8988T (cell line): ENCODE measurements at regions not wholly inside any gene's neighbourhood (a gene's known extent, or its start where the extent isn't known, plus 50 kb on each side); places are given as distances from the start of the nearest gene placed in this dataset.

Experiments
- DNase-seq: peaks from one replicate; pipeline ENCODE4 v3.0.0; 2011

DNA sequence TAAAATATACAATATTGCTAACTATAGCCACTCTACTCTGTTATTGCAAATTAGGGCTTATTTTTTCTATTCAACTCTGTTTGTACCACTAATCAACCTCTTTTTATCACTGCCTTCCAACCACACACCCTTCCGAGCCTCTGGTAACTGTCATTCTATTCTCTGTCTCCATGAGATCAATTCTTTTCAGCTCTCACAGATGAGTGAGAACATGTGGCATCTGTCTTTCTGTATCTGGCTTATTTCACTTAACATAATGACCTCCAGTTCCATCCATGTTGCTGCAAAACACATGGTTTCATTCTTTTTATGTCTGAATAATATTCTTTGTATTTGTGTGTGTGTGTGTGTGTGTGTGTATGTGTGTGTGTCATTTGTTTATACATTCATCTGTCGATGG, 350.1 kb upstream of the DACH1 start:
- no peak for DNase-seq

DNA sequence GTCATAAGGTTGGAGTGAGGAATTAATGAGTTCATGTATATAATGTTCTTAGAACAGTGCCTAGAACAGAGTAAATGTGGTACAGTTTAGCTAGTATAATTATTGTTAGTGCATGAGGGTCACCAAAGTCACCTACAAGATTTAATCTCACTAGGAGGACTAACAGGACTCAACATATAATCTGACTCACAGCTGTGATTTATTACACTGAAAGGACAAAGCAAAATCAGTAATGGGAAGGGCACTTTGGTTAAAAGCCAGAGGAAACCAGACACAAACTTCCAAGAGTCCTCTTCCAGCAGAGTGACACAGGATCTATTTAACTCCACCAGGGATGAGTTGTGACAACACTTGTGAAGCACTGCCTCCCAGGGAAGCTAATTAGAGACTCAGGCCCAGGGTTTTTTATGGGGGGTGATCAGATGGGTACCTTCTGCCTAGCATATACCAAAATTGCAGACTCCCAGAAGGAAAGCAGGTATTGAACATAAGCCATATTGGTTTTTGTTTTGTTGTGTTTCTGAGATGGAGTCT, 341.2 kb upstream of the DACH1 start:
- DNase-seq, result no peak

DNA sequence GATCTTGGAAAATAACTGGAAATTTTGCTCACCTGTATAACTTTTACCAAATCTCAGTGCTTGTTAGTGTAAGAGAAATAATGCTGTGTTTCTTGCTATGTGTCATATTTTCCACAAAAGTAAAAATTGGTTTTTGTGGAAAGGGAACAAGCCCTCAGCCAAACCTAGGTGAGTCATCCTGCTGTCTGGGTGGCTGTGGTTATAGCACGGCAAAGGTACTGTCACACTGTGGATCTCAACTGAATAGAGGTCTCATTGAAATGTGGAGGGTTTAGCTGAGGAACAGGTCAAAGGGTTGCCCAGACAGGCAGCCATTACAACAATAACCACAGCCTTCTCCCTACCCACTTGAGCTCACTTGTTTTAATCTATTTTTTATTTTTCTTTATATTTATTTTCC, 338.8 kb upstream of the DACH1 start:
- DNase-seq, result no peak

DNA sequence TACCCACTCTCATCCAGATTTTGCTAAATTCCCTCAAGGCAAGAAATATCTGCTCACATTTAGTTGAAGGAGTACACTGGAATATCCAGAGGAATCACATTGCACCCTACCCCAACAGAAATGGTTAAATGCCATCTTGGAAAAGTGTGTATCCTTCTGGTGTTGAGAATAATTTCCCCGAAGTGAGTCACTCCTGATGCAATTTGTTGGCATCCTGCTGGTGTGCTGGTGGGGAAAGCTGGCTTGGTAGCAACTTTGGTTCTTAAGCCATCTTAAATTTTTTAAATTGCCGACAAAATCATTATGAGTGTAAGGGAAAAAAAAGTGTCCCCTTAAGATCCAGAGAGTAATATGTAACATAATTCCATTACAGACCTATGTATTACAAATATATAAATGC, 337.3 kb upstream of the DACH1 start:
- DNase-seq, result no peak

DNA sequence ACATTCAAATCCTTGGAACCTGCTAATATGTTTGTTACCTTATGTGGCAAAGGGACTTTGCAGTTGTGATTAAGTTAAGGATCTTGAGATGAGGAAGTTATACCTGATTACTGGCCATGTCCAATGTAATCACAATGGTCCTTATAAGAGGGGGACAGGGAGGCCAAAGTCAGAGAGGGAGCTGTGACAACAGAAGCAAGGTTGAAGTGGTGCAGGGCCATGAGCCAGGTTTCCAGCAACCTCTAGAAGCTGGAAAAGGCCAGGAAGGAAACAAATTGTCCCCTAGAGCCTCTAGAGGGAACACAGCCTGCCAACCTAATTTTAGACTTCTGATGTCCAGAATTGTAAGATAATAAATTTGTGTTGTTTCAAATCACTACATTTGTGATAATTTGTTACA, 334.7 kb upstream of the DACH1 start:
- DNase-seq, result no peak

DNA sequence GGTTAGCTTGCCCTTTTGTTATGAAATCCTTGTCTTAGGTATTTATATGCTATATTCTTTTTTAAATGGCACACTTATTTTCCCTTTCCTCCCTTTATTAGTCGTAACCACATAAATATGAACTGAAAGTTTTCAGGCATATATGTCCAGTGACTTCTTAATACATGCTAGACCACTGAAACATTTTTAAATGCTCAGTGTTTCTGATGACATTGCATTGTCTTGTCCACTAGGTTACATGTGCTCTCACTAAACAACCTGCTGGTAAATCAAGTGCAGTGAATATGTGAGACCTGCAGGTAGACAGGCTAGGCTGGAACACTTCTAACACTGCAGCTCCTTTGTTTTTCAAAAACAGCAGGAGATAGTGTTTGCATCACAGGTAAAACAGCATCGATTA, 332.6 kb upstream of the DACH1 start:
- no peak for DNase-seq

DNA sequence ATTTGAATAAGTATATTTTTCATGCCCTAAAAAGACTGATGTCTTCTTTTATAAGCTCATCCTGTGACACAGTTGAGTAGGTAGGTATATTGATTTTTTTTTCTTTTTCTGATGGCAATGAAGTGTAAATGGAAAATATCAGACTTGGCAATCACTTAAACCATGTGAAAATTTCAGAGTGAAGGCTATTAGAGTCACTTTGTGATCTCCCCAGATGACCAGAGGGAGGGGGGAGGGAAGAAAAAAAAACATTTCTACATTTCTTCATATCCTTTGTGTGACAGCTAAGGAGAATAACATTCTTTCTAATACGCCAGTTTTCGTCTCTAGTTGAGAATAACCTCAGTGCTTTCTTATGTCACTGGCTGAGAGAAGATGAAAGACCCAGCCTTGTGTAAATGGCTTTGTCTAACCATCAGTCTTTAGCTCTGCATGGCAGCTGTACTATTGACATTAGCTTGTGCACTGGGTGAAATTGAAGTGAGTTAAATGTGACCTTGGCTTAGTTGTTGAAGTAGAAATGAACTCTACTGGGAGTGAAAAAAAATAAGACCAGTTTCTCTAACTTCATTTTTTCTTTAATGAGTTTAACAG, 332.1 kb upstream of the DACH1 start:
- no peak for DNase-seq

DNA sequence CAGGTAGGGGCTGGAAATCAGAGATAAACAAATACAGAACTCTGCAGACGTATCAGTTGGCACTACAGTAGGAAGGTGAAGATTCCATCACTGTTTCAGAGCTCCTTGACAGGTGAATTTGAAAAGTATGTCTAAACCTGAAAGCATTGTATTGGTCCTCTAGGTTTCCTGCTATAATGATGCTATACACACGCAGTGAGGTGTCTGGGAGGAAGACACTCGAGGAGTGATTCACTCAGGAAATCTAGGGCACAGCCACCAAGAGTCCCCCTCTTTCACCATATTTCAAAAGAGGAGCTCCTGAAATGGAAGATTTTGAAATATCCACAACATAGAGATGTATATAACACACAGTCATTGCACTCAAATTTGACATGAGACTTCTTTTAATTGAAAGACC, 331.0 kb upstream of the DACH1 start:
- no peak for DNase-seq

DNA sequence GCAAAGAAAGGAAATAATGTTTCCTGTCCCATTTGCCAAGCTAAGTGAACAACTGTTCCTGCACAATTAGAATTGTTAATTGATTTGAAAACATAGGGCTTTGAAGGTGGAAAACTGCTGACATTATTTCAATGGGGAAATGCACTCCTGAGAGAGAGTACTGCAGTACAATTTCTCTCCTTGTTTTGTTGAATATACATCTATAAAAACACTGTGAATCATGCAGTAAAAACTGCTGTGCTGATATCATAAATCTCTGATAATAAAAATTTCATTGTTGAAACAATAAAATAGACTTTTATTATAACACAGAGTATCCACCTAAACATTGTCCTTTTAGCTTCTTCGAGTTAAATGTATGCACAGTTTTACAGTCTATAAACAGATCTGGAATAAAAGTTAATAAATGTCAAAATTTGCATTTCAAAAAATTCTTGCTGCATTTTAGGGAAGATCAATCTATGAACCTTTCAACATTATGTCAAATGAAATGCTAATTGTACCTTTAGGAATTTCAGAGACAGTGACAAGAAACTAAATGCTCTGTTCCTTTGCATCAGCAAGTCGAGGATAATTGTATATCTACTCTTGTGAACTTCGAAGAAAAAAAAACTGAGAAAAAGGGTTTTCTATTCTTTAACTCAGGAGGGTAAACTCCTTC, 328.2 kb upstream of the DACH1 start:
- DNase-seq, result no peak

DNA sequence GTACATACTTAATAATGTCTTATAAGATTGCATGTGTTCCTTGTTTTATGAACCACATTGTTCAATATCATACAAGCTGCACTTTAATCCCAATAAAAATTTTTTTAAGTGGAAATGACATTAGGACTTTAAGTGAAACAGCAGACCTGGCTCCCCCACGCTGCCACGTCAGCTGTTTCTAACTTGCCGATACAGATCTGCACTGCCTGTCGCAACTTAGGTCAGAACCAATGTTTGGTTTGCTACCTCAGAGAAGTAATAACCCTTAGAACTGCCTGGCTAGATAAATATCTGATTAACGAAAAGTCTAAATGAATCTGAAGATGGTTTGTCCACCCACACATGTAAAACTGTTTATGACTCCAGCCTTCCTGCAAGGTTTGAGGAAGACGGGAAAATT, 327.5 kb upstream of the DACH1 start:
- DNase-seq, result no peak

DNA sequence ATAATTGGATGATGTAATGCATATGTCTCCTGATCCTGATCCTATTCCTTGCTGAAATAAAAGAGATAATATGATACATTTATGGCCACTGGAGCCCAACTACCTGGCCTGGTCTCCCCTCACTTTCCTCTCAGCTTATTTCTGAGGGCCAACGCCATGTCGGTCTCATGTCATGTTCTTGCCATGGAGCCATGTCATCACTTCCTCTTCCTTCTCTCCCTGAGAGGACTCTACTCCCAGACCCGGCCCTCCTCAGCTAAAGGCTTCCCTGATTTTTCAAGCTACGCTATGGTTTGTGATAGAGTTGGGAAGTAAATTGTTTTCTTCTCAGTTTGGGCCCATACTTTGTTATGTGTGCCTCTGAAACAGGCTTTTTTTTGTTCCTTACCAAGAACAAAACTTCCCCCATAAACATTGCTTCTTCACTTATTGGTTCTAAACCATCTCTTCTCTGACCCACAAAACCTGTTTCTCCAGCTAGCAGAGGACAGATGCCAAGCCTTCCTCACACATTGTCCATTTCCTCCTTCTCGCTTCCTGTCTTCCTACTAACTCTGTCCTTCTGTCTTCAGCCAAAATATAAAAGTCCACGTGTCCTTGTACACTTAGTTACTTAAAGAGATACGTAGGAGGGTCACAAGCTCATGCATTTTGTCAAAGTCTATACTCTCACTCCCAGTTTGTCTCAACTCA, 319.9 kb upstream of the DACH1 start:
- no peak for DNase-seq

DNA sequence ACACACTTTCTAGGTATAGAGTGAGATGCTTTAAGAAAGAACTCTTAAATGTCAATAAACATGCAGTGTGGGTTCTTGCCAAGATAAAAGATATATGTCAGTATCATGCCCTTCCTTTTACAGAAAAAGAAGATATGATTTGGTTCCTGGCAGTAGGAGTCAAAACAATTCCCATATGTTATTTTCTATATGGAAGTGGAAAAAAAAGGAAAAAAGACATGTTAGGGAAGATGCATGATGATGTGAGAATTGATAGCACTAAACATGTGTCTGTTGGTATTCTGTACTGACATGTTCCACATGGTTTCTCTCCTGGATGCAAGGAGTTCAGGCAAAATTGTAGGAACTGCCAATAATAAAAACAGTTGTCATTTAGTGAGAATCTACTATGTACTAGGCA, 318.8 kb upstream of the DACH1 start:
- no peak for DNase-seq

DNA sequence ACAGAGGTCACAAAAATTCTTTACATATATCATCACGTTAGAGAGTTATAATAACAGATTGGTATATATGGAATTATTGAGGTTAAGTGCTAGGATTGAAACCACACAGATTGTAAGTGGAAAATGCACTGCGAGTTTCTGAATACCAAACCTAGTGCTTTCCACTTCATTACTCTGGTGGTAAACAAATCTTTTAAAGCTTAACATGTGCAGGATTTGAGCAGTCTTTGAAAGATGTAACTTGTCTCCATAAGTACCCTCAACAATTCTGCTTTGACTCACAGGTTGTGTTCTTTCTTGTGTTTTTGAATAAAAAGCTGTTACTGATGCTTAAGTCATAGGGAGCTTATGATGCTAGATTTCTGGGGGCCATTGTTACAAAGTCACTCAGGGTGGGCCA, 314.7 kb upstream of the DACH1 start:
- DNase-seq, result no peak

DNA sequence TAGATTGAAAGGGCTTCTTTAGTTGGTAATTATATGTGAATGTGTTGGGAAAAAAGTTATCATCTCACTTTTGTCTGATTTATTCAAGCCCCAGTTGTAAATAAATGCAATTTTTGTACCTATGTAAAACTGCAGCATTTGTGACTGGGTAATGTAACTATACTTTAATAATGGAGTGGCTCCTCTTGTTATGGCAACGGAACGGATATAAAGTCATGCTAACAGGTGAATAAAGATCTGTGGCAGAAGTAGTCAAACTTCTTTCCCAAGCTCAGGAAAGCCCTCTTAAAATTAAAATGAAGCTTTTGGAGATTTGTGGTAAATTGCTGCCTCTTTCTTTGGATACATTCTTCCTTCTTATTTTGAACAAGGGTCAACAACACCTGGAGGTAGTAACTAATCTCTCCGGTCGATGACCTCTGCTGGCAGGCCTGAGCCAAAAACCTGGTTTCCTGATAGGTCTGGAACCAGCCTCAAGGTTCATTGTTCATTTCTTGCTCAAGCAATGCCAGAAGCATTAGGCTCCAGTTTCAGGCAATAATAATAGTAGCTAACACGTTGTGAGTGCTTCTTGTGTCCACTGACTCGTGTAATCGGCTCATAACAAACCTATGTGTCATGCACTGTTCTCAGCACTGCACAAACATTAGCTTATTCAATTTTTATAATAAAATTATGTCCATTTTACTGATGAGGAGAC, 313.4 kb upstream of the DACH1 start:
- DNase-seq, result no peak

DNA sequence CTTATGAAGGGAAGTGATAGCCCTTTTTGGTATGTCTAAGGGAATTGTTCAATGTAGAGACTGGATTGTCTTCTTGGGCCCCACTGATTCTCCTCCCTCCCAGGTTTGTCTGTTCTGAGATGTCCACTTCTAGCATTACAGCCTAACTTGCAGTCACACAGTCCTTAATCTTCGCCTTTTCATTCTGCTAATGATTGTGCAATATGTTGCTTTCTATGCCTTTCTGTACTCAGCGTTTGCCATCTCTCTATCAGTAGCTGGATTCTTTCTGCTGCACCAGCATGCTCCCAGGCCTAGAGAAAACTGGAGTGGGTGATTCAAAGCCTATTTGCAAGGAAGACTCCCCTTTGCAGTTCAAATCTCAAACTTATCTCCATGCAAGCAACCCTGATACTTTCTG, 307.5 kb upstream of the DACH1 start:
- DNase-seq, result no peak

DNA sequence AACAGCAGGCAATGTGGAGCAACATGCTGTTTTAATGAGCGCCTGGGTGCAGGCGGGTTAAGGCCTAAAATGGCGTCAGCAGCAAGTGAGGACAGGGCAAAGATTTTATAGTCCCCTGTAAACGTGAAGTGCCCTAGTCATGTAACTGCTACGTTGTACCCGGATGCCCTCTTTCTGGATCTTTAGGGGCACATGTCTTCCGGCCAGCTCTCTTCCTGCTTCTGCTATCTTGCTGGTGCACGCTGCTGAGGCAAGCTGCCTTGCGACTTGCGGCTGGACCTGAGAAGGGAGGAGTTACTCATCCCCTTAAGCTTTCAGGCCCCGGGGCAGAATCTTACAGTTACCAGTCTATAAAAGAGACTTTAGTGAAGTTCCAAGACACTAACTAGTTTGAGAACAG, 303.6 kb upstream of the DACH1 start:
- no peak for DNase-seq

DNA sequence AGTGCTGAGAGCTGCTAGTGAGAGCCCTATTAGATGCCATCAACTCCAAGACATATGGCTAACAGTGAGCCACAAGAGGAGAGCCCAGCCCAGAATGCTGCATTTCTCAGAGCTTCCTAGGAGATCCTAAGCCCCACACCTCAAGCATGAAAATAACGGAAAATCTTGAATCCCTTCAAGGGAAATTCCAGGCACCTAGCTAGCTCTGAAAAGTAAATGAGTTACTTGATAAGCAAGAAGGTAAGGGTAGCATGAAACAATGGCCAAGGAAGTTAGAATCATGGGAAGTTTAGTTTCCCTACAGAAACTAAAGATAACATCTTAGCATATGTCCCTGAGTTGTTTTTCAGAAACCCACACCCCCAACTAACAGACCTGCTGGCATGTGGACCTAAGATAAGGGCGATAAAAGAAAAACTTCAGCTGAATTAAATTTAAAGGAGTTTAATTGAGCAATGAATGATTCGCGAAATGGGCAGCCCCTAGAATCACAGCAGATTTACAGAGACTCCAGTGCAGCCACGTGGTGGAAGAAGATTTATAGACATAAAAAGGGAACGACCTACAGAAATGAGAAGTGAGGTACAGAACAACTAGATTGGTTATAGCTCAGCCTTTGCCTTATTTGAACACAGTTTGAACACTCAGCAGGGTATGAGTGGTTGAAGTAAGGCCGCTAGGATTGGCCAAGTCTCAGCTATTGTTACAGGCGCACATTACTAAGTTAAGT, 301.3 kb upstream of the DACH1 start:
- no peak for DNase-seq

DNA sequence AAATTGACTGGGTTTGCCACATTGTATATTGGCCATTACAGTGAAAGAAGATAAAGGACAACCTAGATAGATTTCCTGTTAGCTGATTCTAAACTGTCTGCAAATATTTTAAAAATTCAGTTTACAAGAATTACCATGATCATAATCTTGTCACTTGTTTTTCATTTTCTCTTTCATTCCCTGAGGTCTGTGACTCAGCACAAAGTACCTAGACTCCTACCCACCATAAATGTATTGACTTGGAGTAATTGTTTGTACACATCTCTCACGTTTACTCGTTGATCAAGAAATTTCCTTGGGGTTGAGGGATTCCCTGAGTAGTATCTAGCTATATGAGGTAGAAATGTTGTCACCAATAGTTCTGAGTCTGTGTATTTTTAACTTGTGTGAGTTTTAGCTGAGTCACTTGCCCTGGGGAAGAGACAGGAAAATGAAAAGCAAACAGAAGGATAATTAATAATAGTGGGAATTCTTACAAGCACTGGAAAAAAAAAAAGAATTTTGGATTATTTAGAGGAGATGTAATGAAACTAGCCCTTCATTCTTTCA, 299.2 kb upstream of the DACH1 start:
- DNase-seq, result no peak

DNA sequence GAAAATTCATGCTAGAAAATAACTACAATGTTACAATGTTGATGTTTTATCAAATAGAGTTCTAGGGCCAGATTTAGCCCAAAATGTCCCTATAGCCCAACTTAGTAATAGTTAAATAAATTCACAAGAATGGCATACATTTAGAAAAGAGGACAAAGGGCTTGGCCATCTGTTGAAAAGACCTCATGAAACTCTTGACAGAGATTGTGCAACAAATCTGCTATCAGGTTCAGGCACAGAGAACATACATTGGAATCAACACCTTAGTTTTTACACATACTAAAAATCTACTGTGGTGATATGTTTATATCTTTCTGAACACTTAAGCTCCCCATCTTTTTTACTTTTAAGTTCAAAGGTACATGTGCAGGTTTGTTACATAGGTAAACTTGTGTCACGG, 298.3 kb upstream of the DACH1 start:
- DNase-seq, result no peak

DNA sequence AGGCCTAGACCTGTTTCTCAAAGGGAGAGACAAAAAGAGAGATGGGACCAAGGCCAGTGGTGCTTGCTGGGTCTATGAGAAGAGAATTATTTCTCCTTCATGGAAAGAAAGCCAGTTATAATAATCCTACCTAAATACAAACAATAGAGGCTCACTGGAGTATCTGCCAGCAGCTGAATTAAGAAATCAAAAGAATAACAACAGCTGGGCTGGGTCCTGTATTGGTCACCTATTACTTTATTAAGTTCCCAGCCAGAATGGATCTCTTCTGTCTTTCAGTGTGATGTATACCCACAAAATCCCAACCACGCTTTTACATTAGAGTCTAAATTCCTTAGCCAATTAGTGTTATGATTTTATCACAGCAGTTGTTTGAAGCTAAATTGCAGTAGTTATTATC, 297.8 kb upstream of the DACH1 start:
- no peak for DNase-seq

DNA sequence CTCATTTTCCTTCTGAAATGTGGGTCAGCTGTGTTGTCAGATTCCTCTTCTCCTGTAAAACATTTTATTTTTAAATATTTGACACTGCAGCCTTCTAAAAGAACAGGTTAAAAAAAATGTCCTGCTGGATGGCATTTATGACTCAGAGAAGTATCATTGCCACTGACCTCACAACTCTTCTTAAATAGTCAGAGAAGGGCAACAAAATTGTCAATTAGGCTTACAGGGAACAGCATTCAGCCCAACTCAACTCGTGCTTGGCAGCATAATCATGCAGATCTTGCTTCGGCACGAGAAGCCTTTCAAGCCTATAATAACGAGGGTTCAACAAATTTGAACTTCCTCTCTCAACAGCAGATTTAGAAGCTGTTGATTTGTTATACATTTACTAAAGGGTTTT, 296.7 kb upstream of the DACH1 start:
- no peak for DNase-seq

DNA sequence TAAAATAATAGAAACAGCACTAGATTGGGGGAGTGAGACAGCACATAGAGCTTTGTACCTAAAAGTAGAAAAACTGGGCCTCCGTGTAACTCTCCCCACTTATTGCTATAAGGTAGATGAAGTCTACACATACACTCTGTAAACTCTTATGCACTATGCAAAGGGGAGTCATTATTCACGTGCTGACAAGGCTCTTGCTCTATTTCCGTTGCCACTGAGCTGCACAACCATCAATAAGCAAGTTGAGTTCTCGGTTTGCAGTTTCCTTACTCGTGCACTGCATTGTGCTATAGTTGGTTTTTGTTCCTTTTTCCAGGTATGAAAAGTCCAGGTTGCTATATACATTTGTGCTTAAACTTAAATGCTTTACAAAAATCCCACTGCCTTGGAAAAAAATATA, 294.0 kb upstream of the DACH1 start:
- DNase-seq, result no peak

DNA sequence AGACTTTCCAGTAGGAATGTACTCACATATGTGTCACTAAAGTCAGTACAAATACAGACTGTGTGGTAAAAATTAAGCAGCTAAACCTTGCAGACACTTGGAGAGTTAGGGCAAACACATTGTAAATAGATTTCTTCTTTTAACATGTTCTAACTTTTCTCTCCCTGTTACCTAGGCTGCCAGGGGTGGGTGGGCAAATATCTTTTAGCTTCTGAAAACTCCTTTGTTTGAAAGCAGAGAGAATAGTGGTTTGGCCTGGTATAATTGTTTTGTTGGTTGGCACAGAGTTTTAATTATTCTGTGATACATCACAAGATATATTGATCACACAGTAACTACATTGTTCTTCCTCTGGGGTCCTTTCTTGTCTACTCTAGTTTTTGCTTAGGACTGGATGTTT, 289.8 kb upstream of the DACH1 start:
- DNase-seq, result no peak
